RWPE1 (cell line): ENCODE measurements at regions not wholly inside any gene's neighbourhood (a gene's known extent, or its start where the extent isn't known, plus 50 kb on each side); places are given as distances from the start of the nearest gene placed in this dataset.

ENCODE experiments used
- CTCF ChIA-PET: fragments of 350-600 bp; sonication (Branson Sonifier 250); formaldehyde crosslinking; extraction: SDS; loops from one replicate; lab custom pipeline; 2021; lab: Yijun Ruan, JAX
- POLR2A ChIA-PET: fragments of 400-600 bp; formaldehyde crosslinking; extraction: SDS; loops from one replicate; lab custom pipeline; 2020; ENCODE audit warnings: antibody characterized with exemption; ENCODE audit not compliant: low non-redundant PET; lab: Yijun Ruan, JAX
- DNase-seq: peaks from one replicate; pipeline ENCODE4 v3.0.0; 2012; ENCODE audit warnings: low spot score
- H3K27ac ChIP-seq: fragments of 450-650 bp; 2 replicates; pipeline ENCODE4 v1.5.1; 2017
- TF ChIP-seq, protein P1 (sequence below): fragments of 450-650 bp; conservative IDR thresholded peaks from 2 replicates; pipeline ENCODE4 v1.5.1; 2017; ENCODE audit warnings: low read depth, mild to moderate bottlenecking

DNA sequence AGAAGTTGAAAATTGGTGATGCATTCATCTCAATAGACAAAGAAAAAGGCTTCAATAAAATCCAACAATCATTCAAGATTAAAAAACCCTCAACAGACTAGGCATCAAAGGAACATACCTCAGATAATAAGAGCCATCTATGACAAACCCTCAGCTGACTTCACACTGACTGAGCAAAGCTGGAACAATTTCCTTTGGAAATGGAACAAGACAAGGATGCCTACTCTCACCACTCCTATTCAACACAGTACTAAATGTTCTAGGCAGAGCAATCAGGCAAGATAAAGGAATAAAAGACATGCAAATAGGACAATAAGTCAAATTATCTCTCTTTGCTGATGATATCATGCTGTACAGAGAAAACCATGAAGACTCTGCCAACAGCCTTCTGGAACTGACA, 1188.1 kb downstream of the DTWD2 start:
- TF ChIP-seq, protein P1, sequence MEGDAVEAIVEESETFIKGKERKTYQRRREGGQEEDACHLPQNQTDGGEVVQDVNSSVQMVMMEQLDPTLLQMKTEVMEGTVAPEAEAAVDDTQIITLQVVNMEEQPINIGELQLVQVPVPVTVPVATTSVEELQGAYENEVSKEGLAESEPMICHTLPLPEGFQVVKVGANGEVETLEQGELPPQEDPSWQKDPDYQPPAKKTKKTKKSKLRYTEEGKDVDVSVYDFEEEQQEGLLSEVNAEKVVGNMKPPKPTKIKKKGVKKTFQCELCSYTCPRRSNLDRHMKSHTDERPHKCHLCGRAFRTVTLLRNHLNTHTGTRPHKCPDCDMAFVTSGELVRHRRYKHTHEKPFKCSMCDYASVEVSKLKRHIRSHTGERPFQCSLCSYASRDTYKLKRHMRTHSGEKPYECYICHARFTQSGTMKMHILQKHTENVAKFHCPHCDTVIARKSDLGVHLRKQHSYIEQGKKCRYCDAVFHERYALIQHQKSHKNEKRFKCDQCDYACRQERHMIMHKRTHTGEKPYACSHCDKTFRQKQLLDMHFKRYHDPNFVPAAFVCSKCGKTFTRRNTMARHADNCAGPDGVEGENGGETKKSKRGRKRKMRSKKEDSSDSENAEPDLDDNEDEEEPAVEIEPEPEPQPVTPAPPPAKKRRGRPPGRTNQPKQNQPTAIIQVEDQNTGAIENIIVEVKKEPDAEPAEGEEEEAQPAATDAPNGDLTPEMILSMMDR, result no peak
- CTCF ChIA-PET, result no interaction called here
- DNase-seq, result no peak
- H3K27ac ChIP-seq, result no peak overlapping the region
- POLR2A ChIA-PET, result no interaction called here

DNA sequence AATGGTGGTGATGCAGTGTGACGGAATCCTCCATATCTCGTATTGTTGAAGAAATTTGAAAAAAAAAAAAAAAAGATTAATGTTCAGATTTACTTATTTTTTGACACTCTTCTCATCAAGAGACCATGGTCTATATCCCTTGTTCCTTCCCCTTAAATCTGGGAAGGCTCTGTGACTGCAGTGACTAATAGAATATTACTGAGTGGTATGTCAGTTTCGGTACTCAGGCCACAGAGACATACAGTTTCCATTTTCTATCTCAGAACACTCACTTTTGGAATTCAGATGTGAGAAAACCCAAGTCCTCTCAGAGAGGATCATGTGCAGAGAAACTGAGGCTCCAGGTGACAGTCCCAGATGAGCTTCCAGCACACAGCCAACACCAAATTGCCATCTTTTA, 1193.5 kb downstream of the DTWD2 start:
- no peak for DNase-seq
- H3K27ac ChIP-seq, result no peak overlapping the region
- ChIA-PET POLR2A (no interaction called here), CTCF (no interaction called here)
- TF ChIP-seq, protein P1, result no peak

DNA sequence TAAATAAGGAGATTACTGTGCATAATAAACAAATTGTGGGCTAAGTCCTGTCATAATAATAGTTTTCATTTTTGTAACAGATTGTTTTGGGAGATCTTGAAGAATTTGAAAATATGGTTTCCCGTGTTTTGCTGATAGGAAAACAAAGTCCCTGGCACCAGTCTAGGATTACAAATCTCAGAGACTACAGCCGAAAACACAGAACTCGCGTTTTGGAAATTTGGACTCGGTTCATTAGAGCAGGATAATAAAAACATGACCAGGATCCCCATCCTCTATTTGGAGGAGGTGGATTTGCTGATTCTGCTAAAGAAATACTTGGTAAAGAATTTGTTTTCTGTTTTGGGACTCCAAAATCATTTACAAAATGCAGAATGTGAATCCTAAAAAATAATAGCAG, 1194.4 kb downstream of the DTWD2 start:
- POLR2A ChIA-PET, result no interaction called here
- TF ChIP-seq, protein P1, result no peak
- no peak overlapping the region for H3K27ac ChIP-seq
- CTCF ChIA-PET, result no interaction called here
- DNase-seq, result no peak

DNA sequence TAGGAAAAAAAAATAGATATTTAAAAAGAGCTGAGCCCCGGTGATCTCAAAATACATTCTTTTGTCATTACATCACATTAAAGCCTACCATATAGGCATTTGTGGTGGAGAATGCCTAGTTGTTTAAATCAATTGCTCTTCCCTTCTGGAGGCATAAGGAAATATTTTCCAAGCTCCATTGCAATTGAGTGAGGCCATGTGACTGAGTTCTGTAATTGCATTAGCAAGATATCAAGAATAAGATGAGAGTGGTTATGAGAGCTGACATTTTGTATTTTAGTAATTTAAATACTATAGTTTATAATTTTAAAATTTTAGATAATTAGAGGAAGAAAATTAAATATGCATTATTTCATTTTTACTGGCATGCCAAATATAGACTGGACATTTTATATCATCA, 1195.9 kb downstream of the DTWD2 start:
- H3K27ac ChIP-seq, result no peak overlapping the region
- POLR2A ChIA-PET, result no interaction called here
- CTCF ChIA-PET, result interaction anchor here (0.7 kb wide), 1 partner anchor 781 kb away, joined by 7 read pairs; no protein-coding TSS in a partner anchor
- no peak for DNase-seq
- TF ChIP-seq, protein P1, result no peak

DNA sequence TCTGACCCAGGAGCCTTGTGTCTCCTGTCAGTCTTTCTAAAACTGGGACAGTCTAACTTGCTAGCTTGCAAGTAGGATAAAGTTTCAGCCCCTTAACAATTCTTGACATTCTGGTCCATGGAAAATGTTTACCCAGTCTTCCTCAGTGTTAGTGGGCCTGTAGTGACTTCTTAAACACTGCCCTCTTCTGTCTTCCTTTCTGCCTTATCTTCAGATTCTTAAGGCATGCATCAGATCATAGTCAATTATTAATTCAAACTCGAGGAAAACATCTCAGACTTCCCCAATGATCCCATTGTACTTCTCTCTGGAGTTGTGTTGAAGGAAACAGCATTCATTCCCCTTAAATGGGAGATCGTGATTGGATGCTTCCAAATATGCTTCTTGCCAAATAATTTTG, 1199.8 kb downstream of the DTWD2 start:
- DNase-seq, result no peak
- CTCF ChIA-PET, result no interaction called here
- no peak overlapping the region for H3K27ac ChIP-seq
- TF ChIP-seq, protein P1, result no peak
- POLR2A ChIA-PET, result no interaction called here

DNA sequence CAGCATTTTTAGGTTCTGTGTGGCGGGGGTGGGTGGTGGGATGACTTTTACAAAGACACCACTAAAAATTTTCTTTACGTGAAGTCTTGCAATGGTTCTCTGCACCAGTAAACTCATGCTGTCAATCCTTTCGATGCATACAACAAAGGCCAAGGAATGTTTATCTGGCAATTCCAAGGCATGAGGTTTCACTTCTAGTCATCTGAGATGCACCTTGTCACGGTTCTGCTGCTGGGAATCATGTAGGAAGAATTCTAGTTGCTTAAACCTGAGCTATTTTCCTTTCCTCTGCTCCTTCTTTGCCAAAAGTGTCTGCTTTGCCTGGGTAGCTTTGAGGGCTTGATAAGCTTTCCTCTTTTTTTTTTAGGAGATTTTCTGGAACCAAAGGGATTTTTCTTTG, 1204.5 kb upstream of the SEMA6A start:
- POLR2A ChIA-PET, result no interaction called here
- CTCF ChIA-PET, result interaction anchor here (0.7 kb wide), 1 partner anchor 68 kb away, joined by 4 read pairs; no protein-coding TSS in a partner anchor
- DNase-seq, result no peak

More for the DNA sequence above, 1204.5 kb upstream of the SEMA6A start:
- TF ChIP-seq, protein P1, result no peak
- no peak overlapping the region for H3K27ac ChIP-seq
